Naive thymus-derived CD4-positive, alpha-beta T cell (primary cell): ENCODE measurements at regions not wholly inside any gene's neighbourhood (a gene's known extent, or its start where the extent isn't known, plus 50 kb on each side); places are given as distances from the start of the nearest gene placed in this dataset.

Experiments
- ATAC-seq: fragments of 150-1000 bp; cut with Tn5 transposase; 2 replicates; pipeline ENCODE4 v1.10.0; 2021; ENCODE audit warnings: mild to moderate bottlenecking, moderate library complexity
- CTCF ChIA-PET: fragments of 350-600 bp; sonication (Branson Sonifier 250); formaldehyde crosslinking; loops from one replicate; lab custom pipeline; 2021; ENCODE audit warnings: antibody characterized with exemption; lab: Charles Lee
- POLR2A ChIA-PET: fragments of 350-600 bp; sonication (Branson Sonifier 250); formaldehyde crosslinking; loops from one replicate; lab custom pipeline; 2021; ENCODE audit warnings: antibody characterized with exemption, inconsistent platforms; lab: Charles Lee
- DNase-seq, 9 donors: peaks; one replicate each; pipeline versions ENCODE4 v3.0.0 to v3.0.0-alpha.2; 2020 to 2022; ENCODE audit warnings: mixed read lengths in 1 of 9
- H3K27ac ChIP-seq: one replicate; pipeline ENCODE4 v1.7.0; 2013; ENCODE audit warnings: mild to moderate bottlenecking, low read depth, low read length, moderate library complexity
- H3K27me3 ChIP-seq, 2 donors: one replicate each; pipeline ENCODE4 v1.7.0; 2013; ENCODE audit warnings: low read length in 2 of 2, mild to moderate bottlenecking in 2 of 2, moderate library complexity in 2 of 2; ENCODE audit not compliant: control insufficient read depth in 2 of 2, insufficient read depth in 2 of 2
- H3K36me3 ChIP-seq, 3 experiments: 1 replicate in 2 of 3; 2 replicates in 1 of 3; pipeline ENCODE4 v1.7.0; 2013; ENCODE audit warnings: low read length in 3 of 3, mild to moderate bottlenecking in 3 of 3, moderate library complexity in 1 of 3; ENCODE audit not compliant: insufficient read depth in 3 of 3, control insufficient read depth in 2 of 3
- H3K4me1 ChIP-seq, 2 donors: one replicate each; pipeline ENCODE4 v1.7.0; 2013; ENCODE audit warnings: low read length in 2 of 2, mild to moderate bottlenecking in 2 of 2, moderate library complexity in 1 of 2; ENCODE audit not compliant: control insufficient read depth in 2 of 2, insufficient read depth in 2 of 2
- H3K4me3 ChIP-seq: 2 replicates; pipeline ENCODE4 v1.7.0; 2013; ENCODE audit warnings: mild to moderate bottlenecking, low read length
- H3K9me3 ChIP-seq, 3 experiments: 1 replicate in 2 of 3; 2 replicates in 1 of 3; pipeline ENCODE4 v1.7.0; 2013; ENCODE audit warnings: low read length in 3 of 3; ENCODE audit not compliant: control insufficient read depth in 2 of 3
- H3K27ac Mint-ChIP-seq, 9 donors: one replicate each; pipeline ENCODE4 v1.8.0; 2020 to 2022; ENCODE audit warnings: mixed read lengths in 9 of 9, mild to moderate bottlenecking in 8 of 9, moderate library complexity in 5 of 9, inconsistent platforms in 2 of 9
- H3K27me3 Mint-ChIP-seq, 5 donors: one replicate each; pipeline ENCODE4 v1.8.0; 2021 to 2022; ENCODE audit warnings: mixed read lengths in 5 of 5, mild to moderate bottlenecking in 1 of 5
- H3K36me3 Mint-ChIP-seq, 5 donors: one replicate each; pipeline ENCODE4 v1.8.0; 2020 to 2022; ENCODE audit warnings: mixed read lengths in 5 of 5, mild to moderate bottlenecking in 3 of 5, inconsistent platforms in 1 of 5
- H3K4me1 Mint-ChIP-seq, 7 donors: one replicate each; pipeline ENCODE4 v1.8.0; 2020 to 2022; ENCODE audit warnings: mixed read lengths in 7 of 7, mild to moderate bottlenecking in 3 of 7, inconsistent platforms in 1 of 7
- H3K4me3 Mint-ChIP-seq, 10 donors: one replicate each; pipeline ENCODE4 v1.8.0; 2020 to 2022; ENCODE audit warnings: mild to moderate bottlenecking in 10 of 10, mixed read lengths in 10 of 10, moderate library complexity in 6 of 10, inconsistent platforms in 2 of 10
- H3K9me3 Mint-ChIP-seq, 11 donors: one replicate each; pipeline ENCODE4 v1.8.0; 2020 to 2022; ENCODE audit warnings: mixed read lengths in 11 of 11, mild to moderate bottlenecking in 4 of 11, inconsistent platforms in 1 of 11, moderate library complexity in 1 of 11
- intact Hi-C, 2 donors: fragments of 100-400 bp; cut with micrococcal nuclease; formaldehyde crosslinking; loops; one replicate each; pipeline ENCODE4 v1.15.1; 2023

DNA sequence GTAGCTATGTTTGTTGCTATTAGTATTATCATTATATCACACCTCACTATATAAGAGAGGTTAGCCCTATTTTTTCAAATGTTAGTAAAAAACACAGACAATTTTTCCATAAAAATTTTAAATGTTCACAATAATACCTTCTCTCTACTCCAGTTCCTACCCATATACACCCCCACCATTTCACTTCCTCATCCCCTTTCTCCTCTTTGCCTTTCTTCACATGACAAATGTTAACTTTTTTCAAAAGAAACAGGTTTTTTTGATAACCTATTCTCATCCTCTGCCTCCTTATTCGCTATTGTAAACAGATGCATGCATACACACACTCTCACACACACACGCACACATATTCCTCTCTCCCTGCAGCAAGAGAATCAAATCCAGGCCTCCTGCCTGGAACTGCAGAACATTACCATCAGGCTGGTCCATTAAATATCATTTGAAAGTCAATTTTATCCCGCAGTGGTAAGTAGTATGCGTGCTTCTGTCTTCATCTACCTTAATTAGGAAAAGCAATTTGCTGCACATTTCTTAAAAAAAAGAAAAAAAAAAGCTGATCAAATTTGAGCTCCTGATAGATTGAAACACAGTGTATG, 55.5 kb downstream of the MID1IP1 start:
- H3K4me3 ChIP-seq: no peak overlapping the region
- Mint-ChIP-seq H3K27ac (peak overlapping the region in 1 of 9 donors; percentile 32), H3K36me3 (no peaks in the 10 kb centered on the region), H3K4me3 (peak overlapping the region in 1 of 10 donors; percentile 10), H3K9me3 (peaks cover 0 to 4% (median 0%) of the 10 kb centered on the region in 11 donors), H3K4me1 (peaks cover 0 to 9% (median 2%) of the 10 kb centered on the region in 7 donors), H3K27me3 (no peaks in the 10 kb centered on the region)
- intact Hi-C loops: no loop called here
- H3K36me3 ChIP-seq: no peaks in the 10 kb centered on the region
- H3K9me3 ChIP-seq: no peaks in the 10 kb centered on the region
- H3K27ac ChIP-seq: no peak overlapping the region
- ATAC-seq (no peak), DNase-seq (no peak)
- H3K4me1 ChIP-seq: no peaks in the 10 kb centered on the region
- no peaks in the 10 kb centered on the region for H3K27me3 ChIP-seq
- ChIA-PET POLR2A (no interaction called here), CTCF (no interaction called here)

DNA sequence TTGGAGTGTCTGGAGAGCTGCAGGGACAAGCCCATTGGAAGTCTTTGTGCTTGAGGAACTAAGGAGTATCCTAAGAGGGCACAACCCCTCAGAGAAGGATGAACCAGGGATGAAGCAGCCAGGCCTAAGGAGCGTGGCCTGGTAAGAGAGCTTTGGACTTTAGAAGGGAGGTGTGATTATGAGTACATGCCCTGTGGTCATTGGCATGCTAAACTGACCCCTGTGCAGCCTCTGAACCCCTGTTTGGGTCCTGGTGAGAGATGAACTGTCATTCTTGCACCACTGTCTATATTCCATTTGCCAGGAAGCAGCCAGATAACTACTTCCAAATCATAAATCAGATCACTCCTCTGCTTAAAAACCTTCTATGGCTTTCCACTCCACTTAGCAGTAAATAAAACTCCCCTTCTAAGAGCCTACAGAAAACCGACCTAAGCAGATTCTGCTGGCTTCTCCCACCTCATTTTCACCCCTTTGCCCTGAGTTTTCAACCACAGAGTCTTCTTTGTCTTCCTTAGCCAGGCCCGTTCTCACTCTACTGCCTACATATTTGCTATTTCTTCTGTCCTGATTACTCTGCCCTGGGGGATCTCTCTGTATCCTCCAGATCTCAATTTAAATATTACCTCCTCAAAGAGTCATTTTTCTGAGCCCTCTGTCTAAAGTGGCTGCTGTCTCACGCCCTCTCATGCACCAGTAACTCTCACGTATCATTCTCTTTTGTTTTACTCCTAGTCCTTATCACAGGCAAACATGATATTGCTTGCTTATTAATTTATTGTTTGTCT, 56.7 kb downstream of the MID1IP1 start:
- POLR2A ChIA-PET: no interaction called here
- CTCF ChIA-PET: no interaction called here
- Mint-ChIP-seq H3K9me3 (peaks cover 0 to 2% (median 0%) of the 10 kb centered on the region in 11 donors), H3K4me1 (peaks cover 0 to 9% (median 2%) of the 10 kb centered on the region in 7 donors), H3K27ac (peak overlapping the region in 1 of 9 donors; percentile 15), H3K4me3 (no peak overlapping the region), H3K36me3 (no peaks in the 10 kb centered on the region), H3K27me3 (no peaks in the 10 kb centered on the region)
- H3K36me3 ChIP-seq: no peaks in the 10 kb centered on the region
- H3K9me3 ChIP-seq: no peaks in the 10 kb centered on the region
- ATAC-seq: no peak
- H3K27ac ChIP-seq: no peak overlapping the region
- H3K4me3 ChIP-seq: no peak overlapping the region
- H3K27me3 ChIP-seq: no peaks in the 10 kb centered on the region
- intact Hi-C loops: no loop called here
- no peaks in the 10 kb centered on the region for H3K4me1 ChIP-seq
- DNase-seq: no peak

- Mint-ChIP-seq H3K4me1 (peaks cover 0 to 9% (median 2%) of the 10 kb centered on the region in 7 donors), H3K9me3 (peaks cover 0 to 2% (median 0%) of the 10 kb centered on the region in 11 donors), H3K36me3 (no peaks in the 10 kb centered on the region), H3K27me3 (no peaks in the 10 kb centered on the region), H3K4me3 (no peak overlapping the region), H3K27ac (no peak overlapping the region)
- intact Hi-C loops: no loop called here
- H3K9me3 ChIP-seq: no peaks in the 10 kb centered on the region
- H3K36me3 ChIP-seq: no peaks in the 10 kb centered on the region
- ChIA-PET POLR2A (no interaction called here), CTCF (no interaction called here)
- no peak for DNase-seq
- no peak for ATAC-seq
- H3K27me3 ChIP-seq: no peaks in the 10 kb centered on the region
- H3K27ac ChIP-seq: no peak overlapping the region
- no peak overlapping the region for H3K4me3 ChIP-seq
- no peaks in the 10 kb centered on the region for H3K4me1 ChIP-seq
Observed at GRCh38 chrX:38859602-38860001, 58.3 kb downstream of the MID1IP1 start.

DNA sequence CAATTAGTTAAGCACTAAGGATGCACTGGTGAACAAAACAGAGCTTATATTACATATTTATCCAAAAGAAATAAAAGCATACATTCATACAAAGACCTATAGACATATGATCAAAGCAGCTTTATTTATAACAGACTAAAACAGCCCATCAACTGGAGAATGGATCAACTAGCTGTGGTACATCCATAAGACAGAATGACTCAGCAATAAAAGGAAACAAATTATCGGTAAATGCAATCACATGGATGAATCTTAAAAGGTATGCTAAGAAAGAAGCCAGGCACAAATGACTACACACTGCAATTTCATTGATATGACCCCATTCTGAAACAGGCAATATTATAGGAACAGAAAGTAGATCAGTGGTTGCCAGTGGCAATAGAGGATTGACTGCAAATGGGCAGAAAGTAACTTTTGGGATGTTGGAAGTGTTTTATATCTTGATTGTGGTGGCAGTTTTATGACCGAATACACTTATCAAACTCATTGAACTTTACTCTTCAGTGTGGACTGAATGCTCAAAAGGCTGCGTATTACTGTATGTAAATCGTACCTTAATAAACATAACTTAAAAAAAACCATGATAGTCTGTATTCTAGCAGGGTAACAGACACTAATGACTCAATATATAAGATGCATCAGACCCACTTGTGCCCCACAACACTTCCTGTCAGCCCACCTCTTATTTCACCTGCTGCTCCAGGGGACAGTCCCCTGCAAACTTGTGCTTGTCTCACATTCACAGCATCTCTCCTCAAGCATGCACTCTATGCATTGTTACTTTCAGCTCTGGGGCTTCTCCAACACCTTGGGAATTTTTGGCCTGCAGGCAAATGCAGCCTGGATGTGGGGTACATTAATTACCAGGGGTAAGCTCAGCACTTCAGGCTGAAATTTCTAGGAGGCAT, 59.1 kb downstream of the MID1IP1 start:
- Histone ChIP-seq H3K9me3 (no peaks in the 10 kb centered on the region), H3K27me3 (no peaks in the 10 kb centered on the region), H3K4me3 (no peak overlapping the region), H3K4me1 (no peaks in the 10 kb centered on the region), H3K36me3 (no peaks in the 10 kb centered on the region), H3K27ac (no peak overlapping the region)
- Mint-ChIP-seq H3K27me3 (no peaks in the 10 kb centered on the region), H3K9me3 (peaks cover 0 to 2% (median 0%) of the 10 kb centered on the region in 11 donors), H3K27ac (no peak overlapping the region), H3K4me1 (peaks cover 0 to 9% (median 2%) of the 10 kb centered on the region in 7 donors), H3K4me3 (no peak overlapping the region), H3K36me3 (no peaks in the 10 kb centered on the region)
- POLR2A ChIA-PET: no interaction called here
- DNase-seq (no peak), ATAC-seq (no peak)
- intact Hi-C loops: no loop called here
- CTCF ChIA-PET: no interaction called here

- no peak for DNase-seq
- Histone ChIP-seq H3K9me3 (no peaks in the 10 kb centered on the region), H3K4me1 (no peaks in the 10 kb centered on the region), H3K27ac (no peak overlapping the region), H3K4me3 (no peak overlapping the region), H3K36me3 (no peaks in the 10 kb centered on the region), H3K27me3 (no peaks in the 10 kb centered on the region)
- CTCF ChIA-PET: no interaction called here
- Mint-ChIP-seq H3K4me3 (no peak overlapping the region), H3K4me1 (peaks cover 0 to 9% (median 2%) of the 10 kb centered on the region in 7 donors), H3K9me3 (peaks cover 0 to 2% (median 0%) of the 10 kb centered on the region in 11 donors), H3K36me3 (no peaks in the 10 kb centered on the region), H3K27ac (no peak overlapping the region), H3K27me3 (no peaks in the 10 kb centered on the region)
- intact Hi-C loops: no loop called here
- POLR2A ChIA-PET: no interaction called here
- ATAC-seq: no peak
Observed at GRCh38 chrX:38861489-38861888, 60.2 kb downstream of the MID1IP1 start.

GRCh38 chrX:38862100-38862499, 60.8 kb downstream of the MID1IP1 start:
- Mint-ChIP-seq H3K4me3 (no peak overlapping the region), H3K27ac (no peak overlapping the region), H3K9me3 (peaks cover 0 to 2% (median 0%) of the 10 kb centered on the region in 11 donors), H3K4me1 (peaks cover 0 to 9% (median 0%) of the 10 kb centered on the region in 7 donors), H3K36me3 (no peaks in the 10 kb centered on the region), H3K27me3 (no peaks in the 10 kb centered on the region)
- H3K4me1 ChIP-seq: no peaks in the 10 kb centered on the region
- ATAC-seq (no peak), DNase-seq (no peak)
- H3K27me3 ChIP-seq: no peaks in the 10 kb centered on the region
- no peaks in the 10 kb centered on the region for H3K36me3 ChIP-seq
- no peaks in the 10 kb centered on the region for H3K9me3 ChIP-seq
- intact Hi-C loops: no loop called here
- ChIA-PET POLR2A (no interaction called here), CTCF (no interaction called here)
- H3K4me3 ChIP-seq: no peak overlapping the region
- no peak overlapping the region for H3K27ac ChIP-seq
